KMS-11 (cell line): ENCODE measurements at regions not wholly inside any gene's neighbourhood (a gene's known extent, or its start where the extent isn't known, plus 50 kb on each side); places are given as distances from the start of the nearest gene placed in this dataset.

ENCODE experiments used
- H2AFZ ChIP-seq: fragments of 200-600 bp; sonication (generic); 2 replicates; pipeline ENCODE4 v1.6.1; 2016; ENCODE audit warnings: antibody characterized with exemption, mixed run types, low read depth
- H3K27ac ChIP-seq: fragments of 200-600 bp; sonication (generic); 2 replicates; pipeline ENCODE4 v1.6.1; 2016; ENCODE audit warnings: mild to moderate bottlenecking, mixed run types
- H3K27me3 ChIP-seq: fragments of 200-600 bp; sonication (generic); 2 replicates; pipeline ENCODE4 v1.6.1; 2017; ENCODE audit warnings: mild to moderate bottlenecking, low read depth, mixed run types, moderate library complexity; ENCODE audit not compliant: insufficient read depth
- H3K36me3 ChIP-seq: fragments of 200-600 bp; sonication (generic); 2 replicates; pipeline ENCODE4 v1.6.1; 2017; ENCODE audit warnings: mild to moderate bottlenecking, mixed run types; ENCODE audit not compliant: insufficient read depth
- H3K4me1 ChIP-seq: fragments of 200-600 bp; sonication (generic); 2 replicates; pipeline ENCODE4 v1.6.1; 2016; ENCODE audit warnings: mild to moderate bottlenecking, low read depth, mixed run types; ENCODE audit not compliant: poor library complexity, severe bottlenecking
- H3K4me2 ChIP-seq: fragments of 200-600 bp; sonication (generic); 2 replicates; pipeline ENCODE4 v1.7.0; 2016; ENCODE audit warnings: mild to moderate bottlenecking, mixed run types
- H3K4me3 ChIP-seq: fragments of 200-600 bp; sonication (generic); IDR thresholded peaks from 2 replicates; pipeline ENCODE4 v1.6.1; 2017; ENCODE audit warnings: low read depth, low read length, mixed read lengths; ENCODE audit not compliant: insufficient read depth
- H3K79me2 ChIP-seq: fragments of 200-600 bp; sonication (generic); 2 replicates; pipeline ENCODE4 v1.6.1; 2016; ENCODE audit warnings: low read depth, mixed run types; ENCODE audit not compliant: insufficient read depth
- H3K9ac ChIP-seq: fragments of 200-600 bp; sonication (generic); 2 replicates; pipeline ENCODE4 v1.6.1; 2016; ENCODE audit warnings: mild to moderate bottlenecking, mixed run types
- H4K20me1 ChIP-seq: fragments of 200-600 bp; sonication (generic); 2 replicates; pipeline ENCODE4 v1.6.1; 2016; ENCODE audit warnings: mild to moderate bottlenecking, mixed run types; ENCODE audit not compliant: insufficient read depth
- TF ChIP-seq, protein P1 (sequence below): fragments of 200-600 bp; sonication (generic); conservative IDR thresholded peaks from 2 replicates; pipeline ENCODE4 v1.6.1; 2017; ENCODE audit warnings: low read depth, mild to moderate bottlenecking, antibody characterized with exemption, low read length, moderate library complexity, mixed read lengths

DNA sequence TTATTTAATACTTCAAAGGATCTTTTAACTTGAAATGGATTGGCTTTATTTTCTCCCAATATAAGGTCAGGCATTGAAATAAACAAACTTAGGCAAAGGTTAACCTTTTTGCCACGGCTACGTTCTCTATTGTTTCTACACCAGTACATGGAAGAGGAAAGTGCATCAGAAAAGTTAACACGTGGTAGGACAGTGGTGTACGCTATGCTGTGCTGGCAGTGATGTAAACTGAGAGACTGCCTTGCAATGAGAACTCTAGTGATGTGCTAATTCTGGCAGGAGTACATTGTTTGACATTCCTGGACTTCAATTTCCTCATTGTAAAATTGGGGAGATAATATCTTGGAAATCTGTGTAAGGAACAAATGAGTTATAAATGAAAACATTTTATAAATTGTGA is 208.2 kb downstream of the TMA16 start:
- Histone ChIP-seq H3K4me1 (no peaks in the 10 kb centered on the region), H2AFZ (no peak overlapping the region), H3K27ac (no peak overlapping the region), H3K79me2 (no peaks in the 10 kb centered on the region), H3K27me3 (no peaks in the 10 kb centered on the region), H3K4me3 (no peak overlapping the region), H4K20me1 (no peaks in the 10 kb centered on the region), H3K4me2 (no peak overlapping the region), H3K36me3 (no peaks in the 10 kb centered on the region), H3K9ac (no peak overlapping the region)
- TF ChIP-seq, protein P1, sequence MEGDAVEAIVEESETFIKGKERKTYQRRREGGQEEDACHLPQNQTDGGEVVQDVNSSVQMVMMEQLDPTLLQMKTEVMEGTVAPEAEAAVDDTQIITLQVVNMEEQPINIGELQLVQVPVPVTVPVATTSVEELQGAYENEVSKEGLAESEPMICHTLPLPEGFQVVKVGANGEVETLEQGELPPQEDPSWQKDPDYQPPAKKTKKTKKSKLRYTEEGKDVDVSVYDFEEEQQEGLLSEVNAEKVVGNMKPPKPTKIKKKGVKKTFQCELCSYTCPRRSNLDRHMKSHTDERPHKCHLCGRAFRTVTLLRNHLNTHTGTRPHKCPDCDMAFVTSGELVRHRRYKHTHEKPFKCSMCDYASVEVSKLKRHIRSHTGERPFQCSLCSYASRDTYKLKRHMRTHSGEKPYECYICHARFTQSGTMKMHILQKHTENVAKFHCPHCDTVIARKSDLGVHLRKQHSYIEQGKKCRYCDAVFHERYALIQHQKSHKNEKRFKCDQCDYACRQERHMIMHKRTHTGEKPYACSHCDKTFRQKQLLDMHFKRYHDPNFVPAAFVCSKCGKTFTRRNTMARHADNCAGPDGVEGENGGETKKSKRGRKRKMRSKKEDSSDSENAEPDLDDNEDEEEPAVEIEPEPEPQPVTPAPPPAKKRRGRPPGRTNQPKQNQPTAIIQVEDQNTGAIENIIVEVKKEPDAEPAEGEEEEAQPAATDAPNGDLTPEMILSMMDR, result no peak

GRCh38 chr4:163703251-163703650 is 208.8 kb downstream of the TMA16 start:
- Histone ChIP-seq H3K4me3 (no peak overlapping the region), H3K36me3 (no peaks in the 10 kb centered on the region), H4K20me1 (no peaks in the 10 kb centered on the region), H2AFZ (no peak overlapping the region), H3K4me2 (no peak overlapping the region), H3K27ac (no peak overlapping the region), H3K4me1 (no peaks in the 10 kb centered on the region), H3K9ac (no peak overlapping the region), H3K27me3 (no peaks in the 10 kb centered on the region), H3K79me2 (no peaks in the 10 kb centered on the region)
- TF ChIP-seq, protein P1, result no peak

DNA sequence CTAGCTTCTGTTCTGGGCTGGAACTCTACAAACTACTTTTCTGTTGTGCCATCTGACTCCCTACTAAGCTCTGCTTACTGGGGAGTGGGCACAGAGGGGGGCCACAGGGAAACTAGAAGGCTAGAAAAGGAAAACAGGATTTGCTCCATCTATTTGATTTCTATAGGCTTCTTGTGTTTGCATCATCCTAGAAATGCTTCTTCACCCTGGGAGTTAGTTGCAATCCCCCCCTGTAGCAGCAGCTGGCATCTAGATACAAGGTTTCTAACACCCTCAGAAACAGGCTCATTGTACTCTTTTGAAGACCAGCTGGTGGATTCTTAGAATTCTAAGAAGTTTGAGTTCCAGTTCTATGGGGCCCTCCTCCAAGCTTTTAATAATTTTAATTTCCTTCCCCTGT is 213.4 kb downstream of the TMA16 start:
- no peak overlapping the region for H3K9ac ChIP-seq
- no peak overlapping the region for H3K27ac ChIP-seq
- no peak overlapping the region for H3K4me3 ChIP-seq
- H3K79me2 ChIP-seq, result no peaks in the 10 kb centered on the region
- H2AFZ ChIP-seq, result no peak overlapping the region
- no peaks in the 10 kb centered on the region for H3K27me3 ChIP-seq
- no peaks in the 10 kb centered on the region for H3K4me1 ChIP-seq
- no peaks in the 10 kb centered on the region for H3K36me3 ChIP-seq
- TF ChIP-seq, protein P1, result no peak
- H4K20me1 ChIP-seq, result no peaks in the 10 kb centered on the region
- no peak overlapping the region for H3K4me2 ChIP-seq

DNA sequence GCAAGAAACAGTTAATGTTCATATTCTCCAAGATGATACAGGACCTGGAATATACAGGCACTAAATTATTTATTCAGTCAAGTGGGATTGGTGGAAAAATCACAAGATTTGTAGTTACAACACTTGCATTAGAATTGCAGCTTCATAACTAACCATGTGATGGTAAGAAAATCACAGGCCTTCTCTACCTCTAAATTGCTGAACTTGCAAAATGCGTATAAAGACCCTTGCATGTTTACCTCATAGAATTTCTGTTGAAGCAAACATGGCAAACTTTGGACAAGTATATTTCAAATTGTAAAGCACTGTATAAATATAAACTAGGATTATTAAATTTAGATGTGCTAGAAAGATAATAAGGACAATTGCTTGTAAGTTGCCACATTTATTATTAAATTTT is 215.1 kb downstream of the TMA16 start:
- Histone ChIP-seq H3K27ac (no peak overlapping the region), H2AFZ (no peak overlapping the region), H3K4me2 (no peak overlapping the region), H3K4me3 (no peak overlapping the region), H3K79me2 (no peaks in the 10 kb centered on the region), H3K27me3 (no peaks in the 10 kb centered on the region), H3K9ac (no peak overlapping the region), H3K4me1 (no peaks in the 10 kb centered on the region), H4K20me1 (no peaks in the 10 kb centered on the region), H3K36me3 (no peaks in the 10 kb centered on the region)
- TF ChIP-seq, protein P1, result no peak
